ENCODE measurements at regions not wholly inside any gene's neighbourhood (a gene's known extent, or its start where the extent isn't known, plus 50 kb on each side); places are given as distances from the start of the nearest gene placed in this dataset.

- no peak overlapping the region for H2AFZ ChIP-seq (ENCODE audit: low read length)
- whole genome bisulfite sequencing (ENCODE audit: low lambda C conversion rate) = 40% methylated on average over 2 of the region's 2 CpGs
- TF ChIP-seq ZNF251 (CRISPR knock-in tag; IDR thresholded peaks at IDR 0.05) (no peak), ISX (CRISPR knock-in tag; conservative IDR thresholded peaks at IDR 0.05) (no peak), ZFP36 (IDR thresholded peaks at IDR 0.05; ENCODE audit: borderline replicate concordance, low read depth, low read length, partially characterized antibody) (no peak)
- no TSS peak for BruUV-seq (replicated peaks)
- intact Hi-C loops (cut with micrococcal nuclease; ENCODE audit: unreplicated experiment) = no loop called here
- H3K9ac ChIP-seq (ENCODE audit: insufficient read depth, low read depth, low read length) = no peak overlapping the region
- H3K4me2 ChIP-seq (ENCODE audit: low read depth, low read length) = no peak overlapping the region
- ATAC-seq (no peak), DNase-seq (ENCODE audit: low spot score) (no peak), FAIRE-seq (no peak)
- no peaks in the 10 kb centered on the region for H3K79me2 ChIP-seq (ENCODE audit: insufficient read depth, low read length)
- H3K4me3 ChIP-seq (replicated peaks in 1 of 3; ENCODE audit: insufficient read depth in 1 of 3, low read depth in 2 of 3, low read length in 3 of 3) = no peak overlapping the region
- H3K36me3 ChIP-seq (replicated peaks in 1 of 2; ENCODE audit: control insufficient read depth in 1 of 2, insufficient read depth in 2 of 2, low read length in 2 of 2) = no peaks in the 10 kb centered on the region
- no peaks in the 10 kb centered on the region for H3K27me3 ChIP-seq (ENCODE audit: control insufficient read depth in 1 of 2, insufficient read depth in 2 of 2, low read length in 2 of 2)
- no peaks in the 10 kb centered on the region for H3K4me1 ChIP-seq (ENCODE audit: insufficient read depth, low read length)
- no peaks in the 10 kb centered on the region for H4K20me1 ChIP-seq (ENCODE audit: insufficient read depth, low read length)
- ChIA-PET POLR2A (no interaction called here), CTCF (ENCODE audit: low intra/inter-chr PET ratio, low total read pairs) (no interaction called here)
- H3K27ac ChIP-seq (ENCODE audit: extremely low read length, insufficient read depth, low read length) = no peak overlapping the region
- H3K9me3 ChIP-seq (ENCODE audit: low read length) = no peaks in the 10 kb centered on the region
- in situ Hi-C loops (cut with HindIII; ENCODE audit: extremely low pct_ligation_motif_present, low pct_unique_long_range_greater_than_20kb) = no loop called here
Measured at GRCh38 chr3:87128006-87128405, 99.1 kb upstream of the CHMP2B start.

- 9% methylated on average over 6 of the region's 6 CpGs for WGBS (ENCODE audit: low lambda C conversion rate)
- Histone ChIP-seq H3K27me3 (ENCODE audit: control insufficient read depth in 1 of 2, insufficient read depth in 2 of 2, low read length in 2 of 2) (no peaks in the 10 kb centered on the region), H3K79me2 (ENCODE audit: insufficient read depth, low read length) (no peaks in the 10 kb centered on the region), H3K27ac (ENCODE audit: extremely low read length, insufficient read depth, low read length) (no peak overlapping the region), H3K36me3 (replicated peaks in 1 of 2; ENCODE audit: control insufficient read depth in 1 of 2, insufficient read depth in 2 of 2, low read length in 2 of 2) (no peaks in the 10 kb centered on the region), H3K9ac (ENCODE audit: insufficient read depth, low read depth, low read length) (no peak overlapping the region), H3K4me2 (ENCODE audit: low read depth, low read length) (no peak overlapping the region), H4K20me1 (ENCODE audit: insufficient read depth, low read length) (no peaks in the 10 kb centered on the region), H3K4me3 (replicated peaks in 1 of 3; ENCODE audit: insufficient read depth in 1 of 3, low read depth in 2 of 3, low read length in 3 of 3) (no peak overlapping the region), H3K9me3 (ENCODE audit: low read length) (no peaks in the 10 kb centered on the region), H2AFZ (ENCODE audit: low read length) (no peak overlapping the region), H3K4me1 (ENCODE audit: insufficient read depth, low read length) (no peaks in the 10 kb centered on the region)
- TF ChIP-seq GABPB1 (CRISPR knock-in tag; IDR thresholded peaks at IDR 0.05) (no peak), AGO2 (optimal IDR thresholded peaks at IDR 0.05; ENCODE audit: low read depth, low read length) (no peak), DDIT3 (CRISPR knock-in tag; IDR thresholded peaks at IDR 0.05) (no peak), ZSCAN20 (CRISPR knock-in tag; IDR thresholded peaks at IDR 0.05; ENCODE audit: borderline replicate concordance) (no peak), MAFG (CRISPR knock-in tag; IDR thresholded peaks at IDR 0.05) (no peak), SYNCRIP (IDR thresholded peaks at IDR 0.05; ENCODE audit: insufficient read depth, low read depth, low read length) (no peak), ARNT (IDR thresholded peaks at IDR 0.05) (no peak), TFDP2 (CRISPR knock-in tag; IDR thresholded peaks at IDR 0.05) (no peak), CHD4 (IDR thresholded peaks at IDR 0.05; ENCODE audit: borderline replicate concordance, low read length) (no peak), ZNF382 (CRISPR knock-in tag; IDR thresholded peaks at IDR 0.05; ENCODE audit: borderline replicate concordance) (no peak), SMAD9 (CRISPR knock-in tag; IDR thresholded peaks at IDR 0.05) (no peak)
- intact Hi-C loops (cut with micrococcal nuclease; ENCODE audit: unreplicated experiment) = no loop called here
- in situ Hi-C loops (cut with HindIII; ENCODE audit: extremely low pct_ligation_motif_present, low pct_unique_long_range_greater_than_20kb) = no loop called here
- DNase-seq (ENCODE audit: low spot score) (no peak), ATAC-seq (no peak), FAIRE-seq (no peak)
- CTCF ChIA-PET (ENCODE audit: low intra/inter-chr PET ratio, low total read pairs) = no interaction called here
- POLR2A ChIA-PET = no interaction called here
- no TSS peak for BruUV-seq (replicated peaks)
Measured at GRCh38 chr3:87127281-87127680, 99.8 kb upstream of the CHMP2B start.
